Stromal cell of bone marrow (primary cell): ENCODE measurements at regions not wholly inside any gene's neighbourhood (a gene's known extent, or its start where the extent isn't known, plus 50 kb on each side); places are given as distances from the start of the nearest gene placed in this dataset.
A peak's percentile ranks its signal among the peaks of the same experiment; 100 is the strongest.
"Not testable (repeated sequence)": the region's sequence is repeated elsewhere in the genome, so short reads cannot be mapped to it uniquely, and the experiment has no call there.

Experiments
- DNase-seq: peaks from one replicate; pipeline ENCODE4 v3.0.0-alpha.2; 2012; ENCODE audit warnings: low read depth

GRCh38 chr3:115204475-115204874 is 57.4 kb upstream of the ZBTB20 start:
- DNase-seq, result no peak

- no peak for DNase-seq
Observed at GRCh38 chr3:115208066-115208750, 61.1 kb upstream of the ZBTB20 start.

GRCh38 chr3:115211810-115212492 is 64.9 kb upstream of the ZBTB20 start:
- no peak for DNase-seq

DNA sequence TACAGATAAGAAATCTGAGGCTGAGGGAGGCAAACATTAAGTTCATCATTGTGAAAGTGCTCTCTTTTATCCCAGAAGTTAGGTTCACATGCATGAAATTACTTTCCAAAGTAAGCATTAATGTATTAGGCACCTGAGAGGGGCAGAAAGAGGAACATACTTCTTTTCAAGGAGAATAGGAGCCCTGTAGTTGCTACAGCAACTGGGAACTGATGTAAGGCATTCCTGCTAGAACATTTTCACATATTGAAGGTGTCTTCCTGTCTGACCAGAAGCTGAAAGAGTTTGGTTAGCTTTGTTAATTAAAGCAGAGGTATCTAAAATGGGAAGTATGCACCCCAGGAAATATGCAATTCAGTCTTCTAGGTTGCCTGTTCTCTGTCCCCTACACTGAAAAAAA is 65.5 kb upstream of the ZBTB20 start:
- DNase-seq, result no peak

- DNase-seq, result not testable (repeated sequence)
Observed at GRCh38 chr3:115213052-115213451, 66.0 kb upstream of the ZBTB20 start.

- DNase-seq, result no peak
Observed at GRCh38 chr3:115217292-115217677, 70.2 kb upstream of the ZBTB20 start.

DNA sequence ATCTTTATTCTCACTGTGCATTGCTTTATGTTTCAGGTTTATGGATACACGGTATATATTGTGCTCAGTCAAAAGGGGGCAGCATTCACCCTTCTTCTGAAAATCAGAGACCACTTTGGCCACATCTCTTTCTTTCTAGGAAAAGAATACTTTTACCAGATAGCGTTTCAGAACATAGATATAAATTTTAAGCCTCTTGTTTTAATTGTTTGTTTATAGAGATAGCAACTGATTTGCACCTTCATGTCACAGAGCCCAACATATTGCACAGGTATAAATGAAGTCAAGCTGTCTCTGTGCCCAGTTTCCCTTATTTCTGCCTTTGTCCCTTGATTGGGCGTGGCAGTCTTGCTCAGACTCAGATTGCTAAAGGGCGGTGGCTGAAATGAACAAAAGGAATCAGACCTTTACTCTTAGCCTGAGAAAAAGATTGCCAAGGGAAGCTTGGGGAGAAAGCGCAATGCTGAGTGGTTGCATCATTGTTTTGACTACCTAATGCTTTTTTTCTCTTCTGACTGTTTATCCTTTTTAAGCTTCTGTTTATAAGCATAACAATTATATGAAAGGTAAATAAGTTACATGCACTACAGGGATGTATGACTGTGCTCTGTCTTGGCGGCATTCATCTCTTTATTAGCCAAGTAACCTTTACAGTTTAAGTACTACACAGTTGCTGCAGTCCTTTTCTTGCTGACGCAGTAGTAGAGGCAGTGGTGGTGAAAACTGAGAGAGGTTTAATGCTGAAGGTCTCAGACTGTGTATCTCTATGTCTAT is 70.8 kb upstream of the ZBTB20 start:
- DNase-seq, result peak; percentile 50

DNA sequence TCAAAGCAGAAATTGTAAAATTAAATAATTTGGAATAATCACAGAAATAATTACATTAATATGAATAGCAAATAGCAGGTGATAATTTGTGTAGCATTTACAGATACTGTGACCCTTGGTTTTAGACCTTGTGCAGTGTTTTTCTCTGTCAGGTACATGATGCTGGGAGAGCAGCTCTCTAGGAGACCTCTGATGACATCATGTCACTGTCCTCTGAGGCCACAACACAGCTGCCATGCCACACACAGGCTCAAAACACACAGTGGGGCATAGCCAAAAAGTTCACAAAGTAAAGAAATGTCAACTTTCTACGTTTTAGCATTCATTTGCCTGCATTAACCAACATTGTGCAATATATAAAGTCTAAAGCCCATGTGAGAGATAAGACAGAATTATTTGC is 71.8 kb upstream of the ZBTB20 start:
- no peak for DNase-seq

GRCh38 chr3:115224687-115225086 is 77.6 kb upstream of the ZBTB20 start:
- no peak for DNase-seq

GRCh38 chr3:115226844-115227445 is 79.9 kb upstream of the ZBTB20 start:
- no peak for DNase-seq

GRCh38 chr3:115227461-115227860 is 80.4 kb upstream of the ZBTB20 start:
- DNase-seq, result no peak

DNA sequence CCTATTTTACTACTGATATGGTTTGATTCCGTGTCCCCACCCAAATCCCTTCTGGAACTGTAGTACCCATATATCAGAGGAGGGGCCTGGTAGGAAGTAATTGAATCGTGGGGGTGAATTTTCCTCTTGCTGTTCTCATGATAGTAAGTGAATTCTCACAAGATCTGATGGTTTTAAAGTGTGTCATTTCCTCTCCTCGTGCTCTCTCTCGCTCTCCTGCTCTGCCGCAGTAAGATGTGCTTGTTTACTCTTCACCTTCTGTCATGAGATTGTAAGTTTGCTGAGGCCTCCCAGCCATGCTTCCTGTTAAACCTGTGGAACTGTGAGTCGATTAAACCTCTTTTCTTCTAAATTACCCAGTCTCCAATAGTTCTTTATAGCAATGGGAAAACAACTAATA is 81.2 kb upstream of the ZBTB20 start:
- no peak for DNase-seq

DNA sequence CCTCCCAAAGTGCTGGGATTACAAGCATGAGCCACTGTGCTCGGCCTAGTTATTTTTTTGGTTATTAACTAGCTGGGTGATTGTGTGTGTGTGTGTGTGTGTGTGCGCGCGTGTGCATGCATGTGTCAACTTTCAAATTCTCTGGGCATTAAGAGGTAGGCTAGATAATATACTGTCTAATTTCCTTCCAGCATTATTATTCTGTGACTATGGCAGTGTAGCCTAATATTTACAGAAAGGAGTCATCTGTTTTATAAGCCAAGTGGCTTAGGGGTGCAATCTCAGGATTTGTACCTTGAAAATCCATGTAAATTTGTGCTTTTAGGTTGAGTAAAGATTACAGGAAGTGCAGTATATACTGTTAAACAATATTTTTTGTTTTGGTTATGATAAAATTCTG is 85.1 kb upstream of the ZBTB20 start:
- DNase-seq, result no peak

GRCh38 chr3:115233021-115233420 is 85.9 kb upstream of the ZBTB20 start:
- no peak for DNase-seq

GRCh38 chr3:115236496-115236895 is 89.4 kb upstream of the ZBTB20 start:
- DNase-seq, result no peak

DNA sequence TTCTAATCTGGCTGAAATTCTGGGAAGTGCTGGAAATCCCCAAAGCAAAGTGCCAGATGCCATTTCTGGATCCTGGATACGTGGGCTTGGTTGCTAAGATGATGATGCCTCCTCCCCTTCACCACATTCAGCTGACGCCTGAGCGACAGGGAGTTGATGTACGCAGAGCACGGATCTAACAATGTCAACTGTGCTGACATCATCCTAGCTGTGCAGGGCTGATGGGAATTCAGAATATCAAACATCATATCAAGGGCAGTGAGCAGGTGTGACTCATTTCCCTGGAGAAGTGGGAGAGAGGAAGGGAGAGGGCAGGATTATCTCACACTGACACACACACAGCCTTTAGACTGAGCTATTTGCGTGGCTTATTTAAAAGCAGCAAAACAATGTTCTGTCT is 92.6 kb upstream of the ZBTB20 start:
- peak; percentile 99 for DNase-seq

DNA sequence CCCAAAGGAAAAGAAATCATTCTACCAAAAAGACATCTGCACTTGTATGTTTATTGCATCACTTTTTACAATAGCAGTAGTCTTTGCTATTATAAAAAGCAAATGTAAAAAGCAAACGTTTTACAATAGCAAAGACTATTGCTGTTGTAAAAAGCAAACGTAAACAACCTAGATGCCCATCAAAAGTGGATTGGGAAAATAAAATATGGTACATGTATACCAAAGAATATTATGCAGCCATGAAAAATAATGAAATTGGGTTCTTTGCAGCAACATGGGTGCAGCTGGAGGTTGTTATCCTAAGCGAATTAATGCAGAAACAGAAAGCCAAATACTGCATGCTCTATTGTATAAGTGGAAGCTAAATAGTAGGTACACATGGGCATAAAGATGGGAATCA is 97.3 kb upstream of the ZBTB20 start:
- no peak for DNase-seq

DNA sequence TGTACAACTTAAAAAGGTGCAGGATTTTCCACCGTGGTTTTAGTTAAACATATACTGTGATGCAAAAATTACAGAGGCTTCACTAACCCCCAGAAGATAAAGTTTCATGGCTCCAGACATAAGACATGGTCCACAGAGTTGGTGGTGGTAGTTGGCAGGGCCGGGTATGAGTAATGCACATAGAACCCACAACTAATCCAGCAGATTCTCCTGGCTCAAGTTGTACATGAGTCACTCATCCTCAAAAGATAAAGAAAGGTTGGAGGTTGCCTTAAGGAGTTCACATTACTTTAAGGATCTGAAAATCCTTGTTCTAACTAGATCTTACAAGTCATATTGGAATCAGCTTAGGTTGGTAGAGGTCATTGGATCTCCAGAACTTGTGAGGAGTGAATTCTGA is 98.3 kb upstream of the ZBTB20 start:
- peak; percentile 92 for DNase-seq

GRCh38 chr3:115245899-115246298 is 98.8 kb upstream of the ZBTB20 start:
- DNase-seq, result no peak

DNA sequence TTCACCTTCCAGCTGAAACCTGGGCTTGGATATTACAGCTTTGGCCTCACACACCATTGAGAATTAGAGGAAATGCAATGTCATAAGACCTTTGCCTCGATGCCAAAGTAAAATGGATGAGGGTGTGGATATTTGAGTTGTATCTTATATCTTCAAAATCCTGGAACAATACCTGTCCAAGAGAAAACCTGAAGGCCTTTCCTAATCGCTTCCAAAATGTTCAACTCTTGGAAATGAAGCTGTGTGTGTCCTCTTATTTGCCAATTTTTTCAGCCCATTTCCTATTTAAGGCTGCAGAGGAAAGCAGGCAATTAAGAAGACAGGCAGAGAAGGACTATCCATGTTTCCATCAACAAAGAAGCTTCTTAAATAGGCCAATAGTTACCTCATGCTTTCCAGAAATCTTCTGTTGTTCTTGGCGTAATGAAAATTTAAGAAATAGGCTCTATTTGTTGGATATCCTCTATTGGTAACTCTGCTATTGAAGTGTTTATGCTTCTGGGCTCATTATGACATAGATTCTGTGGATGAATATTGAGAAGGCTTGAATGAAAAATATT is 99.5 kb upstream of the ZBTB20 start:
- peak; percentile 43 for DNase-seq

GRCh38 chr3:115248274-115248673 is 101.2 kb upstream of the ZBTB20 start:
- DNase-seq, result no peak

DNA sequence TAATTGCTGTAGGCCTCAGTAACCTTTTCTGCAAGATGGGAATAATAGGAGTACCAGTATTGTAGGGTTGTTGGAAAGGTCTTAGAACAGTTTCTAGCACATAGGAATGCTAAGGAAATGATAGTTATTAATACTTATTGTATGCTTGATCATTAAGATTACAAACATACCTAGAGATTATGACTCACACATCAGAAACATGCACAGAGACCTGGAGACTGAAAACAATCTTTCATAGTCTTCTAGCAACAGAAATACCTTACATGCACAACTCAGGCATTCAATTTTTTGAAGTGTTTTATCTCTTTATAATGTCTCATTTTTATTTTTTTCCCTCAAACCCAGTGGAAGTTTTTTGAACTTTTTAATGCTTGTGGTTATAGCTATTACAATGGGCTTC is 104.4 kb upstream of the ZBTB20 start:
- DNase-seq, result no peak
